CD4-positive, alpha-beta memory T cell (primary cell): ENCODE measurements at regions not wholly inside any gene's neighbourhood (a gene's known extent, or its start where the extent isn't known, plus 50 kb on each side); places are given as distances from the start of the nearest gene placed in this dataset.

Experiments
- CTCF ChIA-PET: fragments of 350-600 bp; sonication (Branson Sonifier 250); formaldehyde crosslinking; loops from one replicate; lab custom pipeline; 2021; ENCODE audit warnings: inconsistent platforms; ENCODE audit not compliant: partially characterized antibody; lab: Charles Lee
- POLR2A ChIA-PET: fragments of 350-600 bp; sonication (Branson Sonifier 250); formaldehyde crosslinking; loops from one replicate; lab custom pipeline; 2021; ENCODE audit not compliant: partially characterized antibody; lab: Charles Lee
- DNase-seq, 5 donors: peaks; one replicate each; pipeline versions ENCODE4 v3.0.0 to v3.0.0-alpha.2; 2020 to 2022; ENCODE audit warnings: mixed read lengths in 1 of 5
- H3K27ac ChIP-seq: one replicate; pipeline ENCODE4 v1.7.0; 2013; ENCODE audit warnings: low read depth, low read length
- H3K27me3 ChIP-seq: 2 replicates; pipeline ENCODE4 v1.7.0; 2013; ENCODE audit warnings: mild to moderate bottlenecking, low read length, moderate library complexity; ENCODE audit not compliant: insufficient read depth
- H3K36me3 ChIP-seq: 2 replicates; pipeline ENCODE4 v1.7.0; 2013; ENCODE audit warnings: mild to moderate bottlenecking, low read length, moderate library complexity; ENCODE audit not compliant: insufficient read depth
- H3K4me1 ChIP-seq: 2 replicates; pipeline ENCODE4 v1.7.0; 2013; ENCODE audit warnings: mild to moderate bottlenecking, low read length, moderate library complexity; ENCODE audit not compliant: insufficient read depth
- H3K4me3 ChIP-seq, 2 donors: one replicate each; pipeline ENCODE4 v1.7.0; 2013; ENCODE audit warnings: low read length in 2 of 2, mild to moderate bottlenecking in 1 of 2
- H3K9me3 ChIP-seq, 2 donors: one replicate each; pipeline ENCODE4 v1.7.0; 2013; ENCODE audit warnings: low read length in 2 of 2, control low read depth in 1 of 2; ENCODE audit not compliant: control insufficient read depth in 1 of 2
- H3K27ac Mint-ChIP-seq, 7 donors: one replicate each; pipeline ENCODE4 v1.8.0; 2020 to 2021; ENCODE audit warnings: mixed read lengths in 7 of 7, mild to moderate bottlenecking in 6 of 7, inconsistent platforms in 3 of 7, moderate library complexity in 3 of 7
- H3K27me3 Mint-ChIP-seq, 2 donors: one replicate each; pipeline ENCODE4 v1.8.0; 2020 to 2021; ENCODE audit warnings: mixed read lengths in 2 of 2
- H3K36me3 Mint-ChIP-seq, 2 donors: one replicate each; pipeline ENCODE4 v1.8.0; 2020 to 2021; ENCODE audit warnings: mixed read lengths in 2 of 2, inconsistent platforms in 1 of 2, mild to moderate bottlenecking in 1 of 2
- H3K4me1 Mint-ChIP-seq, 4 donors: one replicate each; pipeline ENCODE4 v1.8.0; 2020 to 2021; ENCODE audit warnings: mixed read lengths in 4 of 4, mild to moderate bottlenecking in 1 of 4
- H3K4me3 Mint-ChIP-seq, 8 donors: one replicate each; pipeline ENCODE4 v1.8.0; 2020 to 2021; ENCODE audit warnings: mixed read lengths in 8 of 8, mild to moderate bottlenecking in 7 of 8, moderate library complexity in 6 of 8, inconsistent platforms in 3 of 8
- H3K9me3 Mint-ChIP-seq, 8 donors: one replicate each; pipeline ENCODE4 v1.8.0; 2020 to 2021; ENCODE audit warnings: mixed read lengths in 8 of 8, mild to moderate bottlenecking in 5 of 8, inconsistent platforms in 3 of 8, moderate library complexity in 1 of 8
- intact Hi-C: fragments of 100-400 bp; cut with micrococcal nuclease; formaldehyde crosslinking; loops from one replicate; pipeline ENCODE4 v1.15.1; 2023

GRCh38 chr7:41910940-41911600 is 208.2 kb upstream of the INHBA start:
- no peaks in the 10 kb centered on the region for H3K36me3 Mint-ChIP-seq
- no peak overlapping the region for H3K27ac Mint-ChIP-seq
- no peak for DNase-seq
- Histone ChIP-seq H3K27me3 (no peaks in the 10 kb centered on the region), H3K4me1 (no peaks in the 10 kb centered on the region), H3K4me3 (no peak overlapping the region), H3K27ac (no peak overlapping the region), H3K36me3 (no peaks in the 10 kb centered on the region), H3K9me3 (no peaks in the 10 kb centered on the region)
- intact Hi-C loops, result no loop called here
- ChIA-PET POLR2A (no interaction called here), CTCF (no interaction called here)
- no peak overlapping the region for H3K4me3 Mint-ChIP-seq
- H3K4me1 Mint-ChIP-seq, result no peaks in the 10 kb centered on the region
- peaks cover 0 to 2% (median 0%) of the 10 kb centered on the region in 8 donors for H3K9me3 Mint-ChIP-seq
- peaks cover 3 to 4% of the 10 kb centered on the region in 2 donors for H3K27me3 Mint-ChIP-seq

- Mint-ChIP-seq H3K36me3 (no peaks in the 10 kb centered on the region), H3K27ac (no peak overlapping the region), H3K9me3 (peaks cover 0 to 13% (median 4%) of the 10 kb centered on the region in 8 donors), H3K4me3 (no peak overlapping the region), H3K27me3 (peaks cover 2 to 3% of the 10 kb centered on the region in 2 donors), H3K4me1 (no peaks in the 10 kb centered on the region)
- H3K36me3 ChIP-seq, result no peaks in the 10 kb centered on the region
- ChIA-PET POLR2A (no interaction called here), CTCF (no interaction called here)
- intact Hi-C loops, result no loop called here
- no peaks in the 10 kb centered on the region for H3K27me3 ChIP-seq
- no peaks in the 10 kb centered on the region for H3K4me1 ChIP-seq
- no peak overlapping the region for H3K27ac ChIP-seq
- no peak overlapping the region for H3K4me3 ChIP-seq
- DNase-seq, result no peak
- no peaks in the 10 kb centered on the region for H3K9me3 ChIP-seq
These were observed 204.6 kb upstream of the INHBA start for GRCh38 chr7:41907444-41907843.

GRCh38 chr7:41900532-41900931 is 197.6 kb upstream of the INHBA start:
- H3K36me3 ChIP-seq, result no peaks in the 10 kb centered on the region
- CTCF ChIA-PET, result no interaction called here
- peaks cover 4 to 8% of the 10 kb centered on the region in 2 donors for H3K27me3 Mint-ChIP-seq
- no peaks in the 10 kb centered on the region for H3K9me3 ChIP-seq
- H3K36me3 Mint-ChIP-seq, result no peaks in the 10 kb centered on the region
- POLR2A ChIA-PET, result no interaction called here
- peaks cover 0 to 8% (median 2%) of the 10 kb centered on the region in 8 donors for H3K9me3 Mint-ChIP-seq
- DNase-seq, result no peak
- no peaks in the 10 kb centered on the region for H3K4me1 ChIP-seq
- H3K4me3 Mint-ChIP-seq, result no peak overlapping the region
- H3K27me3 ChIP-seq, result no peaks in the 10 kb centered on the region
- H3K4me3 ChIP-seq, result no peak overlapping the region
- no peaks in the 10 kb centered on the region for H3K4me1 Mint-ChIP-seq
- H3K27ac ChIP-seq, result no peak overlapping the region
- no peak overlapping the region for H3K27ac Mint-ChIP-seq
- intact Hi-C loops, result no loop called here

GRCh38 chr7:41899823-41900433 is 197.0 kb upstream of the INHBA start:
- DNase-seq, result no peak
- no peak overlapping the region for H3K27ac Mint-ChIP-seq
- intact Hi-C loops, result no loop called here
- H3K27me3 ChIP-seq, result no peaks in the 10 kb centered on the region
- ChIA-PET CTCF (no interaction called here), POLR2A (no interaction called here)
- H3K27ac ChIP-seq, result no peak overlapping the region
- H3K4me1 Mint-ChIP-seq, result no peaks in the 10 kb centered on the region
- H3K4me3 Mint-ChIP-seq, result no peak overlapping the region
- H3K36me3 ChIP-seq, result no peaks in the 10 kb centered on the region
- H3K27me3 Mint-ChIP-seq, result peaks cover 4 to 8% of the 10 kb centered on the region in 2 donors
- H3K4me3 ChIP-seq, result no peak overlapping the region
- no peaks in the 10 kb centered on the region for H3K4me1 ChIP-seq
- peaks cover 0 to 8% (median 2%) of the 10 kb centered on the region in 8 donors for H3K9me3 Mint-ChIP-seq
- H3K36me3 Mint-ChIP-seq, result no peaks in the 10 kb centered on the region
- no peaks in the 10 kb centered on the region for H3K9me3 ChIP-seq

GRCh38 chr7:41893656-41894055 is 190.8 kb upstream of the INHBA start:
- POLR2A ChIA-PET, result no interaction called here
- CTCF ChIA-PET, result no interaction called here
- no peaks in the 10 kb centered on the region for H3K9me3 ChIP-seq
- Mint-ChIP-seq H3K27ac (no peak overlapping the region), H3K27me3 (peaks cover 0 to 6% of the 10 kb centered on the region in 2 donors), H3K9me3 (peaks cover 0 to 3% (median 0%) of the 10 kb centered on the region in 8 donors), H3K4me3 (no peak overlapping the region), H3K36me3 (no peaks in the 10 kb centered on the region), H3K4me1 (no peaks in the 10 kb centered on the region)
- H3K4me3 ChIP-seq, result no peak overlapping the region
- H3K27ac ChIP-seq, result no peak overlapping the region
- no peaks in the 10 kb centered on the region for H3K36me3 ChIP-seq
- H3K27me3 ChIP-seq, result no peaks in the 10 kb centered on the region
- no peak for DNase-seq
- intact Hi-C loops, result no loop called here
- H3K4me1 ChIP-seq, result no peaks in the 10 kb centered on the region

- DNase-seq, result no peak
- Mint-ChIP-seq H3K27ac (no peak overlapping the region), H3K27me3 (peaks cover 0 to 3% of the 10 kb centered on the region in 2 donors), H3K4me1 (no peaks in the 10 kb centered on the region), H3K4me3 (no peak overlapping the region), H3K36me3 (no peaks in the 10 kb centered on the region), H3K9me3 (peaks cover 0 to 3% (median 0%) of the 10 kb centered on the region in 8 donors)
- no peaks in the 10 kb centered on the region for H3K36me3 ChIP-seq
- no peak overlapping the region for H3K27ac ChIP-seq
- ChIA-PET POLR2A (no interaction called here), CTCF (no interaction called here)
- no peaks in the 10 kb centered on the region for H3K9me3 ChIP-seq
- intact Hi-C loops, result no loop called here
- H3K4me3 ChIP-seq, result no peak overlapping the region
- no peaks in the 10 kb centered on the region for H3K27me3 ChIP-seq
- no peaks in the 10 kb centered on the region for H3K4me1 ChIP-seq
These were observed 189.6 kb upstream of the INHBA start for GRCh38 chr7:41892356-41893100.

- H3K9me3 Mint-ChIP-seq, result peaks cover 0 to 1% (median 0%) of the 10 kb centered on the region in 8 donors
- Histone ChIP-seq H3K27me3 (no peaks in the 10 kb centered on the region), H3K4me3 (no peak overlapping the region), H3K4me1 (no peaks in the 10 kb centered on the region), H3K36me3 (no peaks in the 10 kb centered on the region), H3K9me3 (no peaks in the 10 kb centered on the region), H3K27ac (no peak overlapping the region)
- CTCF ChIA-PET, result no interaction called here
- H3K27ac Mint-ChIP-seq, result no peak overlapping the region
- H3K27me3 Mint-ChIP-seq, result peaks cover 0 to 1% of the 10 kb centered on the region in 2 donors
- POLR2A ChIA-PET, result no interaction called here
- no peak overlapping the region for H3K4me3 Mint-ChIP-seq
- intact Hi-C loops, result no loop called here
- H3K36me3 Mint-ChIP-seq, result no peaks in the 10 kb centered on the region
- no peak for DNase-seq
- H3K4me1 Mint-ChIP-seq, result no peaks in the 10 kb centered on the region
These were observed 189.1 kb upstream of the INHBA start for GRCh38 chr7:41891950-41892349.
